ENCODE measurements at regions not wholly inside any gene's neighbourhood (a gene's known extent, or its start where the extent isn't known, plus 50 kb on each side); places are given as distances from the start of the nearest gene placed in this dataset.

GRCh38 chr10:52568309-52568708, 204.3 kb downstream of the MBL2 start:
- no peaks in the 10 kb centered on the region for H3K36me3 ChIP-seq (ENCODE audit: insufficient read depth, low read length)
- no peaks in the 10 kb centered on the region for H3K79me2 ChIP-seq (ENCODE audit: low read length)
- no peak overlapping the region for H3K9ac ChIP-seq (ENCODE audit: low read length)
- DNase-seq, result no peak
- H3K9me2 ChIP-seq (replicated peaks; ENCODE audit: insufficient read depth, low read length), result no peaks in the 10 kb centered on the region
- peaks cover 4% of the 10 kb centered on the region for H3K9me3 ChIP-seq (ENCODE audit: low read length)
- no peak overlapping the region for H3K4me2 ChIP-seq (ENCODE audit: low read depth, low read length, poor library complexity, severe bottlenecking)
- H3K27ac ChIP-seq (ENCODE audit: low read length), result no peak overlapping the region
- H3K4me3 ChIP-seq (ENCODE audit: low read length), result no peak overlapping the region
- H3K4me1 ChIP-seq (ENCODE audit: low read length), result no peaks in the 10 kb centered on the region
- H3K27me3 ChIP-seq (ENCODE audit: low read length), result no peaks in the 10 kb centered on the region
- no peaks in the 10 kb centered on the region for H4K20me1 ChIP-seq (ENCODE audit: insufficient read depth, low read depth, low read length)
- H2AFZ ChIP-seq (ENCODE audit: low read length), result no peak overlapping the region

GRCh38 chr10:52570490-52570889, 202.1 kb downstream of the MBL2 start:
- H2AFZ ChIP-seq (ENCODE audit: low read length), result no peak overlapping the region
- H3K9me3 ChIP-seq (ENCODE audit: low read length), result peaks cover 6% of the 10 kb centered on the region
- DNase-seq, result no peak
- H3K9ac ChIP-seq (ENCODE audit: low read length), result no peak overlapping the region
- H3K4me2 ChIP-seq (ENCODE audit: low read depth, low read length, poor library complexity, severe bottlenecking), result no peak overlapping the region
- H3K36me3 ChIP-seq (ENCODE audit: insufficient read depth, low read length), result no peaks in the 10 kb centered on the region
- H3K79me2 ChIP-seq (ENCODE audit: low read length), result no peaks in the 10 kb centered on the region
- no peaks in the 10 kb centered on the region for H3K4me1 ChIP-seq (ENCODE audit: low read length)
- H3K27me3 ChIP-seq (ENCODE audit: low read length), result no peaks in the 10 kb centered on the region
- H3K9me2 ChIP-seq (replicated peaks; ENCODE audit: insufficient read depth, low read length), result no peaks in the 10 kb centered on the region
- no peak overlapping the region for H3K4me3 ChIP-seq (ENCODE audit: low read length)
- no peak overlapping the region for H3K27ac ChIP-seq (ENCODE audit: low read length)
- H4K20me1 ChIP-seq (ENCODE audit: insufficient read depth, low read depth, low read length), result no peaks in the 10 kb centered on the region

GRCh38 chr10:52571018-52571417, 201.6 kb downstream of the MBL2 start:
- no peak overlapping the region for H3K4me2 ChIP-seq (ENCODE audit: low read depth, low read length, poor library complexity, severe bottlenecking)
- H3K9ac ChIP-seq (ENCODE audit: low read length), result no peak overlapping the region
- no peak for DNase-seq
- no peaks in the 10 kb centered on the region for H3K4me1 ChIP-seq (ENCODE audit: low read length)
- no peaks in the 10 kb centered on the region for H3K9me2 ChIP-seq (replicated peaks; ENCODE audit: insufficient read depth, low read length)
- H3K36me3 ChIP-seq (ENCODE audit: insufficient read depth, low read length), result no peaks in the 10 kb centered on the region
- no peaks in the 10 kb centered on the region for H3K79me2 ChIP-seq (ENCODE audit: low read length)
- no peak overlapping the region for H3K4me3 ChIP-seq (ENCODE audit: low read length)
- H4K20me1 ChIP-seq (ENCODE audit: insufficient read depth, low read depth, low read length), result no peaks in the 10 kb centered on the region
- H3K27ac ChIP-seq (ENCODE audit: low read length), result no peak overlapping the region
- H2AFZ ChIP-seq (ENCODE audit: low read length), result no peak overlapping the region
- peaks cover 6% of the 10 kb centered on the region for H3K9me3 ChIP-seq (ENCODE audit: low read length)
- H3K27me3 ChIP-seq (ENCODE audit: low read length), result no peaks in the 10 kb centered on the region

- no peak overlapping the region for H2AFZ ChIP-seq (ENCODE audit: low read length)
- H3K4me2 ChIP-seq (ENCODE audit: low read depth, low read length, poor library complexity, severe bottlenecking), result no peak overlapping the region
- H3K4me1 ChIP-seq (ENCODE audit: low read length), result no peaks in the 10 kb centered on the region
- peaks cover 6% of the 10 kb centered on the region for H3K9me3 ChIP-seq (ENCODE audit: low read length)
- H3K9me2 ChIP-seq (replicated peaks; ENCODE audit: insufficient read depth, low read length), result no peaks in the 10 kb centered on the region
- H3K9ac ChIP-seq (ENCODE audit: low read length), result no peak overlapping the region
- H3K4me3 ChIP-seq (ENCODE audit: low read length), result no peak overlapping the region
- no peak overlapping the region for H3K27ac ChIP-seq (ENCODE audit: low read length)
- no peaks in the 10 kb centered on the region for H3K36me3 ChIP-seq (ENCODE audit: insufficient read depth, low read length)
- DNase-seq, result no peak
- no peaks in the 10 kb centered on the region for H3K27me3 ChIP-seq (ENCODE audit: low read length)
- H4K20me1 ChIP-seq (ENCODE audit: insufficient read depth, low read depth, low read length), result no peaks in the 10 kb centered on the region
- no peaks in the 10 kb centered on the region for H3K79me2 ChIP-seq (ENCODE audit: low read length)
Observed at GRCh38 chr10:52571516-52572182, 200.9 kb downstream of the MBL2 start.

GRCh38 chr10:52573347-52573746, 199.2 kb downstream of the MBL2 start:
- no peak overlapping the region for H3K9ac ChIP-seq (ENCODE audit: low read length)
- H3K27ac ChIP-seq (ENCODE audit: low read length), result no peak overlapping the region
- no peak for DNase-seq
- H4K20me1 ChIP-seq (ENCODE audit: insufficient read depth, low read depth, low read length), result no peaks in the 10 kb centered on the region
- peaks cover 12% of the 10 kb centered on the region for H3K9me3 ChIP-seq (ENCODE audit: low read length)
- no peaks in the 10 kb centered on the region for H3K9me2 ChIP-seq (replicated peaks; ENCODE audit: insufficient read depth, low read length)
- no peaks in the 10 kb centered on the region for H3K36me3 ChIP-seq (ENCODE audit: insufficient read depth, low read length)
- no peaks in the 10 kb centered on the region for H3K79me2 ChIP-seq (ENCODE audit: low read length)
- no peak overlapping the region for H2AFZ ChIP-seq (ENCODE audit: low read length)
- H3K4me3 ChIP-seq (ENCODE audit: low read length), result no peak overlapping the region
- no peaks in the 10 kb centered on the region for H3K27me3 ChIP-seq (ENCODE audit: low read length)
- no peak overlapping the region for H3K4me2 ChIP-seq (ENCODE audit: low read depth, low read length, poor library complexity, severe bottlenecking)
- H3K4me1 ChIP-seq (ENCODE audit: low read length), result no peaks in the 10 kb centered on the region

- Histone ChIP-seq H2AFZ (ENCODE audit: low read length) (no peak overlapping the region), H3K27ac (ENCODE audit: low read length) (no peak overlapping the region), H3K4me3 (ENCODE audit: low read length) (no peak overlapping the region), H4K20me1 (ENCODE audit: insufficient read depth, low read depth, low read length) (no peaks in the 10 kb centered on the region), H3K9me2 (replicated peaks; ENCODE audit: insufficient read depth, low read length) (no peaks in the 10 kb centered on the region), H3K27me3 (ENCODE audit: low read length) (no peaks in the 10 kb centered on the region), H3K36me3 (ENCODE audit: insufficient read depth, low read length) (no peaks in the 10 kb centered on the region), H3K4me2 (ENCODE audit: low read depth, low read length, poor library complexity, severe bottlenecking) (no peak overlapping the region), H3K9ac (ENCODE audit: low read length) (no peak overlapping the region), H3K4me1 (ENCODE audit: low read length) (no peaks in the 10 kb centered on the region), H3K79me2 (ENCODE audit: low read length) (no peaks in the 10 kb centered on the region), H3K9me3 (ENCODE audit: low read length) (peaks cover 12% of the 10 kb centered on the region)
- no peak for DNase-seq
Observed at GRCh38 chr10:52574697-52575096, 197.9 kb downstream of the MBL2 start.

GRCh38 chr10:52577047-52577446, 195.5 kb downstream of the MBL2 start:
- no peaks in the 10 kb centered on the region for H3K79me2 ChIP-seq (ENCODE audit: low read length)
- H3K4me2 ChIP-seq (ENCODE audit: low read depth, low read length, poor library complexity, severe bottlenecking), result no peak overlapping the region
- H3K9me3 ChIP-seq (ENCODE audit: low read length), result peaks cover 15% of the 10 kb centered on the region
- H3K4me3 ChIP-seq (ENCODE audit: low read length), result no peak overlapping the region
- no peaks in the 10 kb centered on the region for H3K4me1 ChIP-seq (ENCODE audit: low read length)
- H3K9ac ChIP-seq (ENCODE audit: low read length), result no peak overlapping the region
- no peaks in the 10 kb centered on the region for H3K36me3 ChIP-seq (ENCODE audit: insufficient read depth, low read length)
- H3K9me2 ChIP-seq (replicated peaks; ENCODE audit: insufficient read depth, low read length), result no peaks in the 10 kb centered on the region
- H3K27ac ChIP-seq (ENCODE audit: low read length), result no peak overlapping the region
- no peak overlapping the region for H2AFZ ChIP-seq (ENCODE audit: low read length)
- DNase-seq, result no peak
- H3K27me3 ChIP-seq (ENCODE audit: low read length), result no peaks in the 10 kb centered on the region
- no peaks in the 10 kb centered on the region for H4K20me1 ChIP-seq (ENCODE audit: insufficient read depth, low read depth, low read length)

- Histone ChIP-seq H2AFZ (ENCODE audit: low read length) (no peak overlapping the region), H3K9me3 (ENCODE audit: low read length) (peaks cover 15% of the 10 kb centered on the region; the same call in 1 of the 2 replicates), H3K27ac (ENCODE audit: low read length) (no peak overlapping the region), H3K79me2 (ENCODE audit: low read length) (no peaks in the 10 kb centered on the region), H3K4me2 (ENCODE audit: low read depth, low read length, poor library complexity, severe bottlenecking) (no peak overlapping the region), H3K9ac (ENCODE audit: low read length) (no peak overlapping the region), H3K36me3 (ENCODE audit: insufficient read depth, low read length) (no peaks in the 10 kb centered on the region), H3K4me3 (ENCODE audit: low read length) (no peak overlapping the region), H3K9me2 (replicated peaks; ENCODE audit: insufficient read depth, low read length) (no peaks in the 10 kb centered on the region), H3K4me1 (ENCODE audit: low read length) (no peaks in the 10 kb centered on the region), H4K20me1 (ENCODE audit: insufficient read depth, low read depth, low read length) (no peaks in the 10 kb centered on the region), H3K27me3 (ENCODE audit: low read length) (no peaks in the 10 kb centered on the region)
- no peak for DNase-seq
Observed at GRCh38 chr10:52578871-52579405, 193.6 kb downstream of the MBL2 start.
